ENCODE measurements at regions not wholly inside any gene's neighbourhood (a gene's known extent, or its start where the extent isn't known, plus 50 kb on each side); places are given as distances from the start of the nearest gene placed in this dataset.

GRCh38 chr20:53785320-53785719, 191.7 kb upstream of the ZNF217 start:
- TF ChIP-seq FOXM1 (IDR thresholded peaks at IDR 0.05; ENCODE audit: borderline replicate concordance, low read depth) (no peak), EP300 (IDR thresholded peaks at IDR 0.05; ENCODE audit: borderline replicate concordance) (no peak), TAF1 (IDR thresholded peaks at IDR 0.05; ENCODE audit: low read depth) (no peak)

All from Ishikawa (cell line).